ENCODE measurements at regions not wholly inside any gene's neighbourhood (a gene's known extent, or its start where the extent isn't known, plus 50 kb on each side); places are given as distances from the start of the nearest gene placed in this dataset.

DNA sequence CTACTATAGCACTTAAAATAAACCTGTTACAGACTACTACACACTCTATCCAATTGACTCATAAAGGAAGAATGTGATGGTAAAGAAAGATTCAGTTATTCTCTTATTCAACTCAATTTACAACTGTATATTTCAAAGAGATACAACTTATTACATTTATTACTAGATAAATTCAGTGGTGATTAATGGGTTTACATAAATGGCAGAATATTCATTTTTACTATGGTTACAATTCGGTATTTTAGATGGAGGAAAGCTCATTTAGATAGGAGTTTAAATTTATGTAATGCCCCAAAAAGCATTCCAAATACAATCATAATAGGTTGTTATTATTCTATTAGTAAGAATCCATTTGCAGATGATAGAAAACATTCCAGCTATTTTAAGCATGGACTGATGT is 439.1 kb upstream of the OPRM1 start:
- TF ChIP-seq RAD21 (IDR thresholded peaks at IDR 0.05 in 1 of 2, conservative IDR thresholded peaks at IDR 0.05 in 1 of 2; ENCODE audit: low read depth in 2 of 2, low read length in 2 of 2) (no peak), HDAC6 (IDR thresholded peaks at IDR 0.05; ENCODE audit: low read depth, low read length) (no peak), SIN3A (conservative IDR thresholded peaks at IDR 0.05 in 1 of 2, IDR thresholded peaks at IDR 0.05 in 1 of 2; ENCODE audit: low read depth in 1 of 2, low read length in 2 of 2) (no peak), FOSL1 (IDR thresholded peaks at IDR 0.05; ENCODE audit: insufficient read depth, low read depth, low read length) (no peak), EGR1 (IDR thresholded peaks at IDR 0.05; ENCODE audit: borderline replicate concordance, low read depth, low read length) (no peak), EZH2 (IDR thresholded peaks at IDR 0.05; ENCODE audit: low read depth, low read length, severe bottlenecking) (no peak), POLR2A (IDR thresholded peaks at IDR 0.05; ENCODE audit: control extremely low read depth in 1 of 2, low read depth in 2 of 2, low read length in 2 of 2) (no peak), BACH1 (IDR thresholded peaks at IDR 0.05; ENCODE audit: low read length) (no peak)
- TF ChIP-seq, protein P1, sequence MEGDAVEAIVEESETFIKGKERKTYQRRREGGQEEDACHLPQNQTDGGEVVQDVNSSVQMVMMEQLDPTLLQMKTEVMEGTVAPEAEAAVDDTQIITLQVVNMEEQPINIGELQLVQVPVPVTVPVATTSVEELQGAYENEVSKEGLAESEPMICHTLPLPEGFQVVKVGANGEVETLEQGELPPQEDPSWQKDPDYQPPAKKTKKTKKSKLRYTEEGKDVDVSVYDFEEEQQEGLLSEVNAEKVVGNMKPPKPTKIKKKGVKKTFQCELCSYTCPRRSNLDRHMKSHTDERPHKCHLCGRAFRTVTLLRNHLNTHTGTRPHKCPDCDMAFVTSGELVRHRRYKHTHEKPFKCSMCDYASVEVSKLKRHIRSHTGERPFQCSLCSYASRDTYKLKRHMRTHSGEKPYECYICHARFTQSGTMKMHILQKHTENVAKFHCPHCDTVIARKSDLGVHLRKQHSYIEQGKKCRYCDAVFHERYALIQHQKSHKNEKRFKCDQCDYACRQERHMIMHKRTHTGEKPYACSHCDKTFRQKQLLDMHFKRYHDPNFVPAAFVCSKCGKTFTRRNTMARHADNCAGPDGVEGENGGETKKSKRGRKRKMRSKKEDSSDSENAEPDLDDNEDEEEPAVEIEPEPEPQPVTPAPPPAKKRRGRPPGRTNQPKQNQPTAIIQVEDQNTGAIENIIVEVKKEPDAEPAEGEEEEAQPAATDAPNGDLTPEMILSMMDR (IDR thresholded peaks at IDR 0.05; ENCODE audit: control extremely low read depth in 1 of 3, insufficient read depth in 1 of 3, low read depth in 1 of 3, low read length in 3 of 3): no peak
